HG02610 (cell line): ENCODE measurements at regions not wholly inside any gene's neighbourhood (a gene's known extent, or its start where the extent isn't known, plus 50 kb on each side); places are given as distances from the start of the nearest gene placed in this dataset.
"Not testable (repeated sequence)": the region's sequence is repeated elsewhere in the genome, so short reads cannot be mapped to it uniquely, and the experiment has no call there.

Source experiments
- ATAC-seq: cut with Tn5 transposase; IDR thresholded peaks from one replicate; pipeline ENCODE4 v1.9.1; 2021; ENCODE audit warnings: mild to moderate bottlenecking, moderate library complexity; ENCODE audit not compliant: unreplicated experiment

GRCh38 chr6:144474290-144474689, 189.2 kb downstream of the UTRN start:
- ATAC-seq: no peak

- ATAC-seq: no peak
Observed at GRCh38 chr6:144474904-144475303, 189.8 kb downstream of the UTRN start.

DNA sequence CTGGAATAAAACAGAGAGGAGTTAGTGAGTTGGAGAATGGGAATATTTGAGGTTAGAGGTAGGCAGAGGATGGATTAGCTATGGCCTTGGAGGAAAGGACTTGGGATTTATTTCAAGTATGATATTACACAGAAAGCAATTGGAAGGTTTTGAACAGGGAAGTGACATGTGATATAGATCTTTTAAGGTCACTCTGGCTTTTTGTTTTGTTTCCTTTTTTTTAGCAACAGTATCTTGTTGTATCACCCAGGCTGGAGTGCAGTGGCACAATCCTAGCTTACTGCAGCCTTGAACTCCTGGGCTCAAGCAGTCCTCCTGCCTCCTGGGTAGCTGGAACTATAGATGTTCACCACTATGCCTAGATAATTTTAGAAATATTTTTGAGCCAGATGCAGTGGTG, 190.3 kb downstream of the UTRN start:
- no peak for ATAC-seq

- no peak for ATAC-seq
Observed at GRCh38 chr6:144476286-144476685, 191.2 kb downstream of the UTRN start.

- ATAC-seq: no peak
Observed at GRCh38 chr6:144477396-144477795, 192.3 kb downstream of the UTRN start.

GRCh38 chr6:144477856-144478255, 192.7 kb downstream of the UTRN start:
- no peak for ATAC-seq

DNA sequence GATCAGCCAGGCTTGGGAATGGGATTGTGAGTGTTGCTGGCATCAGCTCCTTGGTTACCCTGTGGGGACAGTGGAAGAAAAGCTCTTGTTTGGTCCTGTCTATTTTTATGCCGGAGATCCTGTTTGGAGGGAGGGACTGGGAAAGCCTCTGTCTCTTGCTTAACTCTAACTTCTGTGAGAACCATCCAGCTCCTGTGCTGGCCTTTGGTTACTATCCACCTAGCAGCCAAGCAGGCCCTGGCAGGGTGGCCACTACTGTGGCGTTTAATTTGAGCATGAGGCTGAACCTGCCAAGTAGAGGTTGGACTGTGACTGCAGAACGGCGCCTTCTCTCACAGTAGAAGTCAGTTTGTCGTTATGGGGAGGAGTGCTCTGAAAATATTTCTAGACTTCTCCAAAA, 193.3 kb downstream of the UTRN start:
- no peak for ATAC-seq

GRCh38 chr6:144479991-144480390, 194.9 kb downstream of the UTRN start:
- ATAC-seq: no peak

DNA sequence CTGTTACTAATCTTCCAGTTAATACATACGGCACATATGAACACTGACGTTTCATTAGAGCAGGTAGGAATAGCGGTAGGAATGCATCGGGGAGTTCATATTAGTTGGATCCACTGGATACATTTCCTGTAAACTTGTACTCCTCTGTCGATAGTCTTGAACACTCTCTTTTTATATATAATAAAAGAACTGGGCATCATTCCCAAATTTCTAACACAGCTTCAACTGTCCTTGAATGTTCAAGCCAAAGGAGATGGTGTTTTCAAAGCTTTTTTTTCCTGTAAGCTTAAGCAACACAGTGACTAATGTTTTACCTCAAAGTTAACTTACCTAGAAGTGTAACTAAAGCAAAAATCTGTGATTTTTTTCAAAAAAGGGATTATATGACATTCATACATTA, 195.3 kb downstream of the UTRN start:
- ATAC-seq: no peak

DNA sequence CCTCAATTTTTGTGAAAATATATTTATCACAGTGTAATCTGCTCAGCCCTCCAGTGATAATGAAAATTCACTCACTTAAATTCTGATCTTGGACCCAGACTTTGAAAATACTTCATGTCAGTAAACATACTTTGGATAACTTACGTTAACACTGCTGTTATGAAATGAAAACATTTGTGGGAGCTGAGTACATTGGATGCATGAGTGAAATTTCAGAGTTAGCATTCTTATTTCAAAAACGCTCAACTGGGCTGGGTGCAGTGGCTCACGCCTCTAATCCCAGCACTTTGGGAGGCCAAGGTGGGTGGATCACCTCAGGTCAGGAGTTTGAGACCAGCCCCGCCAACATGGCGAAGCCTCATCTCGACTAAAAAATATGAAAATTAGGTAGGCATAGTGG, 196.4 kb downstream of the UTRN start:
- ATAC-seq: peak; percentile 7

GRCh38 chr6:144482142-144482541, 197.0 kb downstream of the UTRN start:
- peak; percentile 82 for ATAC-seq

DNA sequence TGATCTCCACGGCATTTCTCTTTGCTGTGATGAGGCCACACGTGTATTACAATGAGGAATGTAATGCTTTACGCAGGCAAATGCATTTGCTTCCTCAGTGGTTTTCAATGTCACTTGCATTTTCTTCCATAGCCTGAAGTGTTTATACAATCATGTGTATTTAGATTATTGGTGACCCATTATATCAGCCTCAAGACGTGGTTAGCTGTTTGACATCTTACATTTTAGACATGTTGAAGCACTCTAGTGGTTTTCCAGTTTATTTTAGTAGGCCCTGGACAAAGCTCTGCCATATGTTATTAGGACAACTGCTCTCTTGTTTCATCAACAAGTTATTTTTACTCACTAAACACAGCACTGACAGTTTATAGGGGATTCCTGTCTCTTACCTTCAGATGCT, 200.4 kb downstream of the UTRN start:
- ATAC-seq: no peak

DNA sequence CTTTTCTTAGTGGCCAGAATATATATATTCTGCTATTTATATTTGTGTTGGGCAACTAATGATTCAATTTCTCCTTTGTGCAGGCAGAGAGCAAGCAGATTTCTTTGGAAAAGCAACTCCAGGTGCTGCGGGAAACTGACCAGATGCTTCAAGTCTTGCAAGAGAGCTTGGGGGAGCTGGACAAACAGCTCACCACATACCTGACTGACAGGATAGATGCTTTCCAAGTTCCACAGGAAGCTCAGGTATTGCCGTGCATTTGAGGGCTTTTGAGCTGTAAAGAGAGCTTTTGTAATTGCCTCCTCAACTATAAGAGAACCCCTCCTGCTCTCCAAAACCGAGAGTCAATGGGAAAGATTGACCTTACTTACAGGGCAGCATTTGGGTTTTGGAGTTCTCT, 203.5 kb downstream of the UTRN start:
- ATAC-seq: no peak

- no peak for ATAC-seq
Observed at GRCh38 chr6:144493035-144493910, 208.1 kb downstream of the UTRN start.

DNA sequence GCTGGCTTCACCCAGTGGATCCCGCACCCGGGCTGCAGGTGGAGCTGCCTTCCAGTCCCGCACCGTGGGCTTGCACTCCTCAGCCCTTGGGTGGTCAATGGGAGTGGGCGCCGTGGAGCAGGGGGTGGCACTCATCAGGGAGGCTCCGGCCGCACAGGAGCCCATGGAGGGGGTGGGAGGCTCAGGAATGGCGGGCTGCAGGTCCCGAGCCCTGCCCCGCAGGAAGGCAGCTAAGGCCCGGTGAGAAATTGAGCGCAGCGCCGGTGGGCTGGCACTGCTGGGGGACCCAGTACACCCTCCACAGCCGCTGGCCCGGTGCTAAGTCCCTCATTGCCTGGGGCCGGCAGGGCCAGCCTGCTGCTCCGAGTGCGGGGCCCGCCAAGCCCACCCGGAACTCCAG, 209.9 kb downstream of the UTRN start:
- ATAC-seq: not testable (repeated sequence)

GRCh38 chr6:144497650-144498049, 212.5 kb downstream of the UTRN start:
- ATAC-seq: no peak

GRCh38 chr6:144500892-144501291, 215.8 kb downstream of the UTRN start:
- ATAC-seq: no peak

- not testable (repeated sequence) for ATAC-seq
Observed at GRCh38 chr6:144505214-144505613, 220.1 kb downstream of the UTRN start.

DNA sequence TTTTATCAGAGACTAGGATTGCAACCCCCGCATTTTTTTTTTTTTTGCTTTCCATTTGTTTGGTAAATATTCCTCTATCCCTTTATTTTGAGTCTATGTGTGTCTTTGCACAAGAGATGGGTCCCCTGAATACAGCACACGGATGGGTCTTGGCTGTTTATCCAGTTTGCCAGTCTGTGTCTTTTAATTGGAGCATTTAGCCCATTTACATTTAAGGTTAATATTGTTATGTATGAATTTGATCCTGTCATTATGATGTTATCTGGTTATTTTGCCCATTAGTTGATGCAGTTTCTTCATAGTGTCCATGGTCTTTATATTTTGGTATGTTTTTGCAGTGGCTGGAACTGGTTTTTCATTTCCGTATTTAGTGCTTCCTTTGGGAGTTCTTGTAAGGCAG, 220.9 kb downstream of the UTRN start:
- not testable (repeated sequence) for ATAC-seq

DNA sequence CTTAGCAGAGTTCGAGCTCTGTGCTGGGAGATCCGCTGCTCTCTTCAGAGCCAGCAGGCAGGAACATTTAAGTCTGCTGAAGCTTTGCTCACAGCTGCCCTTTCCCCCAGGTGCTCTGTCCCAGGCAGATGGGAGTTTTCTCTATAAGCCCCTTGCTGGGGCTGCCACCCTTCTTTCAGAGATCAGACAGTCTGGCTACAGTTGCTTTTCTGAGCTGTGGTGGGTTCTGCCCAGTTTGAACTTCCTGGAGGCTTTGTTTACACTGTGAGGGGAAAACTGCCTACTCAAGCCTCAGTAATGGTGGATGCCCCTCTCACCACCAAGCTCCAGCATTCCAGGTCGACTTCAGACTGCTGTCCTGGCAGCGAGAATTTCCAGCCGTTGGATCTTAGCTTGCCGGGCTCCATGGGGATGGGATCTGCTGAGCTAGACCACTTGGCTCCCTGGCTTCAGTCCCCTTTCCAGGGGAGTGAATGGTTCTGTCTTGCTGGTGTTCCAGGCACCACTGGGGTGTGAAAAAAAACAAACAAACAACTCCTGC, 222.7 kb downstream of the UTRN start:
- not testable (repeated sequence) for ATAC-seq

- ATAC-seq: no peak
Observed at GRCh38 chr6:144510859-144511258, 225.7 kb downstream of the UTRN start.

- ATAC-seq: no peak
Observed at GRCh38 chr6:144515761-144516160, 230.6 kb downstream of the UTRN start.

- ATAC-seq: no peak
Observed at GRCh38 chr6:144519426-144519825, 234.3 kb downstream of the UTRN start.
